OCI-LY7 (cell line): ENCODE measurements at regions not wholly inside any gene's neighbourhood (a gene's known extent, or its start where the extent isn't known, plus 50 kb on each side); places are given as distances from the start of the nearest gene placed in this dataset.

Source experiments
- BruUV-seq: library from RNA; stranded (reverse); fragments of 400-500 nt; replicated peaks from 2 replicates; lab custom pipeline; 2021; lab: Mats Ljungman, UMichigan
- CTCF ChIA-PET: fragments of 300-600 bp; sonication (Branson Sonifier 250); formaldehyde crosslinking; loops from one replicate; lab custom pipeline; 2022; ENCODE audit warnings: antibody characterized with exemption; ENCODE audit not compliant: unreplicated experiment; lab: Charles Lee
- POLR2A ChIA-PET: fragments of 300-600 bp; sonication (Branson Sonifier 250); formaldehyde crosslinking; loops from one replicate; lab custom pipeline; 2022; ENCODE audit warnings: antibody characterized with exemption; lab: Charles Lee
- DNase-seq: peaks from one replicate; pipeline ENCODE4 v3.0.0-alpha.2; 2015; ENCODE audit warnings: low spot score
- H2AFZ ChIP-seq: fragments of 200-600 bp; sonication (generic), shearing (Covaris generic); 2 replicates; pipeline ENCODE4 v1.6.1; 2014; ENCODE audit warnings: mild to moderate bottlenecking, antibody characterized with exemption, low read length, moderate library complexity
- H3K27ac ChIP-seq: fragments of 200-600 bp; sonication (generic); 2 replicates; pipeline ENCODE4 v1.5.1; 2014; ENCODE audit warnings: mixed run types, low read depth, mild to moderate bottlenecking, moderate library complexity, low read length, inconsistent platforms; ENCODE audit not compliant: poor library complexity, severe bottlenecking
- H3K36me3 ChIP-seq: fragments of 200-600 bp; sonication (generic); 2 replicates; pipeline ENCODE4 v1.6.1; 2014; ENCODE audit warnings: mild to moderate bottlenecking, antibody characterized with exemption, low read length, moderate library complexity, mixed read lengths; ENCODE audit not compliant: insufficient read depth
- H3K4me1 ChIP-seq: fragments of 200-600 bp; sonication (generic); 2 replicates; pipeline ENCODE4 v1.5.1; 2014; ENCODE audit warnings: mild to moderate bottlenecking, low read length; ENCODE audit not compliant: insufficient read depth, poor library complexity, severe bottlenecking
- H3K4me2 ChIP-seq: fragments of 200-600 bp; sonication (generic); 2 replicates; pipeline ENCODE4 v1.6.1; 2014; ENCODE audit warnings: mild to moderate bottlenecking, low read length
- H3K4me3 ChIP-seq: fragments of 200-600 bp; sonication (generic); 2 replicates; pipeline ENCODE4 v1.5.1; 2014; ENCODE audit warnings: mild to moderate bottlenecking, low read depth, low read length; ENCODE audit not compliant: poor library complexity, severe bottlenecking
- H3K79me2 ChIP-seq: fragments of 200-600 bp; sonication (generic); 2 replicates; pipeline ENCODE4 v1.6.1; 2016; ENCODE audit warnings: low read depth, mild to moderate bottlenecking, low read length, moderate library complexity, mixed read lengths; ENCODE audit not compliant: insufficient read depth
- H3K9me2 ChIP-seq: fragments of 200-600 bp; sonication (generic); 2 replicates; pipeline ENCODE4 v1.6.1; 2016; ENCODE audit warnings: mild to moderate bottlenecking, low read length, mixed read lengths; ENCODE audit not compliant: insufficient read depth
- H3K9me3 ChIP-seq: fragments of 200-600 bp; sonication (generic); 2 replicates; pipeline ENCODE4 v1.6.1; 2014; ENCODE audit warnings: mild to moderate bottlenecking, mixed run types, low read length, mixed read lengths
- H4K20me1 ChIP-seq: fragments of 200-600 bp; sonication (generic); 2 replicates; pipeline ENCODE4 v1.6.1; 2014; ENCODE audit warnings: mild to moderate bottlenecking, antibody characterized with exemption, low read length, moderate library complexity, mixed read lengths; ENCODE audit not compliant: insufficient read depth
- CTCF ChIP-seq: fragments of 200-600 bp; sonication (generic); conservative IDR thresholded peaks from 2 replicates; pipeline ENCODE4 v1.5.1; 2014; ENCODE audit warnings: mild to moderate bottlenecking, antibody characterized with exemption, low read length, moderate library complexity, mixed read lengths
- EZH2phosphoT487 ChIP-seq: fragments of 200-600 bp; sonication (generic); IDR thresholded peaks from 2 replicates; pipeline ENCODE4 v1.6.1; 2018; ENCODE audit warnings: low read depth, borderline replicate concordance, mild to moderate bottlenecking, mixed run types, antibody characterized with exemption, low read length, moderate library complexity, mixed read lengths
- intact Hi-C: fragments of 100-400 bp; cut with micrococcal nuclease; formaldehyde crosslinking; loops from one replicate; pipeline ENCODE4 v1.10.0; 2022; ENCODE audit not compliant: unreplicated experiment

GRCh38 chr4:22573198-22573597 is 57.3 kb upstream of the ADGRA3 start:
- ChIA-PET POLR2A (interaction anchor here (1.1 kb wide), 1 partner anchor 10 kb away, joined by 3 read pairs; no protein-coding TSS in a partner anchor), CTCF (no interaction called here)
- H3K4me3 ChIP-seq = no peak overlapping the region
- H4K20me1 ChIP-seq = no peaks in the 10 kb centered on the region
- H3K4me1 ChIP-seq = no peaks in the 10 kb centered on the region
- BruUV-seq = no TSS peak
- intact Hi-C loops = no loop called here
- no peak overlapping the region for H2AFZ ChIP-seq
- H3K9me2 ChIP-seq = no peaks in the 10 kb centered on the region
- H3K36me3 ChIP-seq = no peaks in the 10 kb centered on the region
- no peak for DNase-seq
- no peak overlapping the region for H3K4me2 ChIP-seq
- TF ChIP-seq EZH2phosphoT487 (no peak), CTCF (no peak)
- H3K27ac ChIP-seq = no peak overlapping the region
- no peaks in the 10 kb centered on the region for H3K9me3 ChIP-seq
- H3K79me2 ChIP-seq = no peaks in the 10 kb centered on the region

- Histone ChIP-seq H3K79me2 (no peaks in the 10 kb centered on the region), H4K20me1 (no peaks in the 10 kb centered on the region), H3K9me2 (no peaks in the 10 kb centered on the region), H3K4me3 (no peak overlapping the region), H3K36me3 (no peaks in the 10 kb centered on the region), H3K4me1 (no peaks in the 10 kb centered on the region), H3K27ac (no peak overlapping the region), H3K9me3 (no peaks in the 10 kb centered on the region), H2AFZ (no peak overlapping the region), H3K4me2 (no peak overlapping the region)
- BruUV-seq = no TSS peak
- POLR2A ChIA-PET = interaction anchor here (1.1 kb wide), 1 partner anchor 10 kb away, joined by 3 read pairs; no protein-coding TSS in a partner anchor
- TF ChIP-seq CTCF (no peak), EZH2phosphoT487 (no peak)
- intact Hi-C loops = no loop called here
- CTCF ChIA-PET = no interaction called here
- no peak for DNase-seq
Measured at GRCh38 chr4:22573641-22574040, 57.8 kb upstream of the ADGRA3 start.

- H3K9me2 ChIP-seq = no peaks in the 10 kb centered on the region
- DNase-seq = no peak
- H4K20me1 ChIP-seq = no peaks in the 10 kb centered on the region
- intact Hi-C loops = no loop called here
- no peak overlapping the region for H3K27ac ChIP-seq
- no peaks in the 10 kb centered on the region for H3K9me3 ChIP-seq
- H3K4me2 ChIP-seq = no peak overlapping the region
- TF ChIP-seq EZH2phosphoT487 (no peak), CTCF (no peak)
- no peak overlapping the region for H3K4me3 ChIP-seq
- H3K79me2 ChIP-seq = no peaks in the 10 kb centered on the region
- ChIA-PET POLR2A (interaction anchor here (0.9 kb wide), 1 partner anchor 18 kb away, joined by 4 read pairs; no protein-coding TSS in a partner anchor), CTCF (no interaction called here)
- no peaks in the 10 kb centered on the region for H3K4me1 ChIP-seq
- BruUV-seq = no TSS peak
- H3K36me3 ChIP-seq = no peaks in the 10 kb centered on the region
- H2AFZ ChIP-seq = no peak overlapping the region
Measured at GRCh38 chr4:22574424-22574823, 58.6 kb upstream of the ADGRA3 start.
